UCSD-AML1 (cell line): ENCODE measurements at regions not wholly inside any gene's neighbourhood (a gene's known extent, or its start where the extent isn't known, plus 50 kb on each side); places are given as distances from the start of the nearest gene placed in this dataset.

ENCODE experiments used
- DNase-seq: peaks from one replicate; lab custom pipeline; 2025; ENCODE audit not compliant: unreplicated experiment; lab: John Stamatoyannopoulos, UW

DNA sequence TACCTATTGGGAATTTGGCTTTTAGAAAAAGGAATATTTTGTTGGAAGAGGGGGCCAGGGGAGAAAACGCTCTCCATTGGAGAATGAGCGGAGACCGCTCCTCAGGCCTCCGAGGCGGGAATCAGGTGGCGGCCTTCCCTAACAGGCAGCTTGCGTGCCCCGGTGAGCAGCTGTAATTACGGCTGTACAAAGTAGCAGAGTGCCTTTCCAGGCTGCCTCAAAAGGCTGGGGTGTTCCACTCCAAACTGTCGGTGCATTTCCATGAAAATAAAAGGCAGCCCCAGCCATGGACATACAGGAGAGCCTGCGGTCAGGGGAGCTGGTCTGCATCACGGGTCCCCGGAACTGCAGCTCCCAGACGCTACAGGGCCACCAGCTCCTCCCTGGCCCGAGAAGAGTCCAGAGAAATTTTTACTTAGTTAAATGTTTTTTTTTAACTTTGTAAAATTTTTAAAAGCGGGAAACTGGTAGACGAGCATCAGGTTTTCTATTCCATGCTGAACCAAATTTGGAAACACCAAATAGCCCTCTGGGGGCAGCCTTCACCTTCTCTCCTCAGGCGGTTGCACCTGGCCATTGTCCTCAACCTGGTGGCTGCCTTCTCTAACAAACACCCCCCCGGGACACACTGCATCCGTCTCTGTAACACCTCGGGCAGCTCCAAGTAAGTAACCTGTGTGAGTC lies 209.3 kb upstream of the SALL3 start:
- DNase-seq = no peak

DNA sequence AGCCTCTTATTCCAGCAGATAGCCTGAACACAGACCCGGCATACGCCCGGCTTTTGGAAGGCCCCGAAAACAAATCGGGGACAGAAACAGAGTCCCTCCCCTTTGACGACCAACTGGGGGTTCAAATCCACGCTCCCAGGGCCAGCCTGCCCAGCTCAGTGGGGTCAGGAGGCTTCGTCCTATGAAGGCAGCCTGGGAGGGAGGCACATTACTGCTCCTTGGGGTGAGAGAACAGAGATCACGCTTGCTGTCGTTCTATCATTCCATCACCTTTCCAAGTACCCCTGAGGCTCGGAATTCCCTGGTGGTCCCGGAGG lies 208.8 kb upstream of the SALL3 start:
- DNase-seq = no peak

DNA sequence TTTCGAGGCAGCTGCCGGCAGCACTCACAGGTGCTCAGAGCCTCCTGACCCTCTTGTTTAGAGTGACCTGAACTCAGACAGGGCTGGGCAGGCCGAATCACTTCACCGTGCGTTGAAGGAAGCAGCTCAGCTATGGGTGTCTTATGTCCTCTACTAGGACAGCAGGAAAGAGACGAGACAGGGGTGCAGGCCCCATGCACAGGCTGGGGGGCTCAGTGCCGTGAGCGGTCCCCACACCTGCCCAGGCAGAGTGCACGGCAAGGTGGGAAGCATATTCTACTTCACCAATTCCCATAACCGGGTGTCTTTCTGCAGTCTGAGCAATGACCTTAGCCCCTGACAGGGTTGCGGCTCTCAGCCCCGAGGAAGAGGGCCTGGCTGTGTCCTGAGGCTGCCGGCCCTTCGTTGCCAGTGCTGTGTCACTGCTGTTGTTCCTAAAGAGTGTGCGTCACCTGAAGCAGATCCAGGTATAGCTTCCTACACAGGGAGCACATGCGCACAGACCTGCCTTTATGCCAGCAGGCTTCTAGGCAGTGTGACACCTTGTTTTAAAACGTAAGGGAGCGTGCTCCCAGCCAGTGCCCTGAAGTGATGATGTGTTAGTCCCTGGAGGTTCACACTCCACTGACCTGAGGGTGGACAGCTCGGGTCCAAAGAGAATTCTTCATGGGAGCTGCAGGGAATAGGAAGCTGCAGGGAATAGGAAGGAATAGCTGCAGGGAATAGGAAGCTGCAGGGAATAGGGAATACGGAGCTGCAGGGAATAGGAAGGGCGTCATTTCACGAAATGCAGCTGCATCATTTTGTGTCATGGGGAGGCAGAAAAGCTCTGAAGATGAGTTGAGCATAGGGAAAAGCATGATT lies 207.9 kb upstream of the SALL3 start:
- no peak for DNase-seq

DNA sequence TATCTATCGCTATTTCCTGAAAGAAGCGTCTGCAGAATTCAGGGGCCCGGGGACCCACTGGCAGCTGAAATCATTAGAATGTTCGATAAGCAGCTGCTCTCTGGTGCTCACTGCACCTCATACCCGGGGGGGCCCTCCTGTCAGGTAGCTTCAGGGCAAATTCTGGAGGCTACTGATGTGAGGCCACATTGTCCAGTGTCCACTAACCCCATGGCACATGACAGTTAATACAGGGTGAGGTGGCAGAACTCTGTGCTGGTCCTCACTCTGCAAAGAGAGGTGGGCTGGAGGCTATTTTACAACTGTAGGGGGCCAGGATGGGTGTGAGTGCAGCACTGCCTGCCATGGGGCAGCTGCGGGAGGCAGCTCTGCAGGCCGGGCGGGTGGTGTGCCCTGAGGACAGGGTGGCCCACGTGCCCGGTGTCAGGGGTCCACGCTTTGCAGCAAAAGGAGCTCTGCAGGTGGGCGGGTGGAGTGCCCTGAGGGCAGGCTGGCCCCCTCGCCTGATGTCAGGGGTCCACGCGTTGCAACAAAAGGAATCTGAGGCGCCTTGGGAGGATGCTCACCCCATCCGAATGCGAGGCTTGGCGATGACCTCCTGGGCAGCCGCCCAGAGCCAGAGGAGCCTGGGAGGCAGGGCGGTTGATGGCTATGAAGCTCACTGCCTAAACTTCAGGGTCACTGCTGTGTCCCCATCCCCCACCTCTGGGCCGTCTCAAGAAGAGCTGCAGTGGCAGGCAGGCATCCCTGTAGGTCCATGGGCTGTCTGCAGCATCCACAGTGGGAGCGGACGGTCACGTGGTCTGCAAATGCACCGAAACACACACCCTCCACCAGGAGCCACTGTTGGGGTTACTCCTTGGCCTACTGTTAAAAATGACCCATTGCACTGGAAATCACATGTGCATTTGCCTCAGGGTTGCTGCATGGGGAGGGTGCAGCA lies 207.0 kb upstream of the SALL3 start:
- no peak for DNase-seq

DNA sequence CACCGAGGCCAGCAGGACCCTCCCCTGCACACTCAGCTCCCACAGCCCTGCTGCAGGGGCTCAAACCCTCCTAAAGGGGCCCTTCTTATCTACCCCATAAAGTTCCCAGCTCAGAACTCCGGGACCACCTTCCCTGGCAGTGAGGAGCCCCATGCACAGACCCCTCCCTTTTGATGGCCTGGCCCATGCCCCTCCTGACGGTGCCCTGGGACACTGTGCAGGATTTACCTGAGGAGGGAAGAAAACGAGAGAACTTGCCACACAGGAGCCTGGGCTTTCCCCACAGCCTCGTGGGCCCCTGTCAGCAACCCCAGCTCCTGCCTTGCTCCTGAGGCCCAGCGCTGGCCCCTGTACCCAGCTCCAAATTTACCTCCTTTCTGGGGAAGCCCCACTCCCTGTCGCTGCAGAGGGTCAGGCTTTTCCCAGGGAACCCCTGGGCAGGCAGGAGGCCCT lies 206.3 kb upstream of the SALL3 start:
- no peak for DNase-seq

DNA sequence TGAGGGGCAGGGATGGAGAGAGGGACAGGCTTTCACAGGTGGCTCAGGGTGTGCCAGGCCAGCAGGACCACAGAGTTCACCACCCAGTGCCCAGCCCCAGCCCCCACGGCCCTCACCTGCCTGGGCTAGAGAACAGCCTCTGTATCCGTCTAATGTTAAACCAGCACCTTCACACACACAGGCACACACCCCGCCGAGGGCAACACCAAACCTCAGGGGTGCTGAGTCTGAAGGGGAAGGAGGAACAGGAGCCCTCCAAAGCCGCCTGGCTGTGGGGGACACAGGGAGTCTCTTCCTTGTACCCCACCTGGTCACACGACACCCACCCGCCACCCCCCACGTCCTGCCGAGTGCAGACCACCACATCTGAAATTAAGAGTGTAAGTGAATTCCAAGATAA lies 205.8 kb upstream of the SALL3 start:
- DNase-seq = no peak

DNA sequence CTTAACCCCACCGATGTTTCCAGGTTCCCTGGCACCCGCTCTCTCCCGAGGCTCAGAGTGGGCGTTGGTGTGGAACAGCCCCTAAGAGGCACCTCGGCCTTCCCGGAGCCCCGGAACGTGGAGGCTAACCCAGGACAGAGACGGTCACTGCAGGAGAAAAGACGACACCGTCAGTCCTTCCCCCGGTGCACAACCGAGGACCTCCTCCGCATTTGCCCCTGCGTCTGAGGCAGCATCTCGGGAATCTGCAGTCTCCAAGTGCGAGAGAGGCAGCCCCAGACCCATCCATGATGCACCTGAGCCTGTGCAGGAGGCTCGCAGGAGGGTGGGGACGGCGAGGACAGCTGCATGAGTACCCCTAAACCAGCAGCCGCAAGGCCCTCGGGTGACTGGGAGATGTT lies 204.9 kb upstream of the SALL3 start:
- no peak for DNase-seq

DNA sequence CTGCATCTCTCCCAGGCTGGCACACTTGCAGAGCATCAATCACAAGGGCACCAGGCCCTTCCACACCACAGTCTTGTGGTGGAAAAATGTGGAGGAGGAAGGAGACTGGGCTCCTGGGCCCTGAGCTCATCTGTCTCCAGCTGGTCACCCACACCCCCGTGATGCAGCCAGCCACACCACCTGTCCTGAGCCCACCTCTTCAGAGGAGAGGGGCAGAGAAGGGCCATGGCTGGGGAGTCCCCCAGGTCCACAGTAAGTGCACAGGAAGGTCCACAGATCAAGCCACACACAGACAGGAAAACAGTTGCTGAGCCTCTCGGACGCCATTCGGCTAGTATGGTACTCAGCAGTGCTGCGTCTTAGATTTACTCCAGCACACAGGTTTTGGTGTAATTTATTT lies 203.5 kb upstream of the SALL3 start:
- DNase-seq = no peak

DNA sequence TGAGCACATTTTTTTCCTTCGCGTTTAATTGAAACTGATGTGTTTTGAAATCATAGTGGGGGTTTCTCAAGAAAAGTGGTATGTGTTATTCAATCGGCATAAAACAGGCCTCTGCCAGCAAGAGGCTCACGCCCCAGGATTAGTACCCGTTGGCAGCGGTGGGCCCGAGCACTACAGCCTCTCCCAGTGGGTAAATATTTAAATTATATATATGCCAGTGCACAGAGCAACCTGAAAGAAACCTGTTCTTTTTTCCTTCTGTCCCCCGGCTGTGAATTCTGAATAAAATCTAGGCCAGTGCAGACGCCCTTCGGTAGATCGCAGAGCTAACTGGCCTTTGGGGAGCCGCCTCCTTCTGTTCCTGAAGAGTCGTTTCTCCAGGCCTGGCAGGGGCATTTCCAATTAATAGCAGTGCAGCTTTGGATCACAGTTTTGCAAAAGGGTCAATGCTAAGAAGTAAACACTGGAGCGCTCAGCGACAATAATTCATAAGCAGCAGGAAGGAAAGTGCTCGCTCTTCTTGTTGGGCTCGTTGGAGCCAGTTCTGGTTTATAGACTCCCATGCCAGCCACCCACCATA lies 202.8 kb upstream of the SALL3 start:
- DNase-seq = no peak

DNA sequence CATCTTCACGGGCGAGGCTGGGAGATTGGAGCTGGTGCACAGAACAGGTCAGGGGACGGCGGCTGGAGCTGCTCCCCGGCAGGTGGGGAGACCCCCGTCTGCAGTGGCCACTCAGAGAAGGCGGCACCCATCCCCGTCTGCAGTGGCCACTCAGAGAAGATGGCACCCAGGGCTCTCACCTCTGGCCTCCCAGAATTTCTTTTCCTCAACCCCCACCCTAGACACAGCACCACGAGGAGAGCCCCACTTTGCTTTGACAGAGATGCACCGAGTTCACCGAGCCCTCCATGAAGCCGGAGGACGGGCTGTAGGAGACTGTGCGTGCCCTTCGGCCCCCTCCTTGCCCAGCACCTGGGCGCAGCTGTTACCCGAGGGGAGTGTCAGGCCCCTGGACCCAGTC lies 201.6 kb upstream of the SALL3 start:
- DNase-seq = no peak

DNA sequence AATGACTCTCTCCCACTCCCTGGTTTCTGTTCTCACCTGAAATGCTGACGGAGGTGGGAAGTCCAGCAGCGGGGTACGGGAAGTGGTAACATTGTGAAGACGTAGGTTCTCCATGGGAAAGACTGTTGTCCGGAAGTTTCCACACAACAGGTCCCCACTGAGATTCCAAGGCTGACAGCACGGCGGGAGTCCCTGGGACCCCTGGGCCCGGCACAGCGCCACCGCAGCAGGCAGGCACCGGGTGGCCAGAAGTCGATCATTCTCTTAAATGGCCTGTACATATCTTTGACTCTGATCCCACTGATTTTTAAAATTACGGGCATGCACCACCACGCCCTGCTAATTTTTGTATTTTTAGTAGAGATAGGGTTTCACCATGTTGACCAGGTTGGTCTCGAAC lies 201.0 kb upstream of the SALL3 start:
- no peak for DNase-seq

DNA sequence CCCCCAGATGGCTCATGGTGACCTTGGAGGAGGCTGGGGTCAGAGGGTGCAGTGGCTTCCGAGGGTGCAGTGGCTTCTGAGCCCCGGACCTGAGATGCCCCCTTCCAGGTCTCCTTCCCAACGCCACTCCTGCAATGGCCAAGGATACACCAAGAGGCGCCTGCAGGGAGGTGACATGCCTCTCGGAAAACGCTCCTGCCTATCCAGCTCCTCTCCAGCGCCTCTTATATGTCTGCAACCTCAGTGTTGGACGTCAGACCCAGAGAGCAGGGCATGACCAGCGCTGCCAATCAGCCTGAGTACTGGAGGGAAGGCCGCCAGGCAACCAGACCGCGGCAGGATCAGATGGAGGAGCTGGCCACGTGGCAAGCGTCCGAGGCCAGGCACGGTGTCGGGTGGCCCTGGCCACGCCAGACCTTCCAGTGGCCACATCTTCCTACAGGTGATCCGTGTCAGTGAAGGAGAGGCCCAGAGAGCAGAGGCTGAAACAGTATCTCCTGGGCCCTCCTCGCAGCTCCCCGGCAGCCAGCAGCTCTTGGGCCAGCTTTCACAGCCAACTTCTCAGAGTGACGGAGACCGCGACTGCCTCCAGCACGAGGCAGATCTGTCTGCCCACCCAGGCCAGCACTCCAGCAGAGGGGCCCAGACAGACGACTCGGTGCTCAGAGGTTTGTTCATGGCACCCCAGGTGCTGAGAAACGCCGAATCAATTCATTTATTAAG lies 199.5 kb upstream of the SALL3 start:
- no peak for DNase-seq

DNA sequence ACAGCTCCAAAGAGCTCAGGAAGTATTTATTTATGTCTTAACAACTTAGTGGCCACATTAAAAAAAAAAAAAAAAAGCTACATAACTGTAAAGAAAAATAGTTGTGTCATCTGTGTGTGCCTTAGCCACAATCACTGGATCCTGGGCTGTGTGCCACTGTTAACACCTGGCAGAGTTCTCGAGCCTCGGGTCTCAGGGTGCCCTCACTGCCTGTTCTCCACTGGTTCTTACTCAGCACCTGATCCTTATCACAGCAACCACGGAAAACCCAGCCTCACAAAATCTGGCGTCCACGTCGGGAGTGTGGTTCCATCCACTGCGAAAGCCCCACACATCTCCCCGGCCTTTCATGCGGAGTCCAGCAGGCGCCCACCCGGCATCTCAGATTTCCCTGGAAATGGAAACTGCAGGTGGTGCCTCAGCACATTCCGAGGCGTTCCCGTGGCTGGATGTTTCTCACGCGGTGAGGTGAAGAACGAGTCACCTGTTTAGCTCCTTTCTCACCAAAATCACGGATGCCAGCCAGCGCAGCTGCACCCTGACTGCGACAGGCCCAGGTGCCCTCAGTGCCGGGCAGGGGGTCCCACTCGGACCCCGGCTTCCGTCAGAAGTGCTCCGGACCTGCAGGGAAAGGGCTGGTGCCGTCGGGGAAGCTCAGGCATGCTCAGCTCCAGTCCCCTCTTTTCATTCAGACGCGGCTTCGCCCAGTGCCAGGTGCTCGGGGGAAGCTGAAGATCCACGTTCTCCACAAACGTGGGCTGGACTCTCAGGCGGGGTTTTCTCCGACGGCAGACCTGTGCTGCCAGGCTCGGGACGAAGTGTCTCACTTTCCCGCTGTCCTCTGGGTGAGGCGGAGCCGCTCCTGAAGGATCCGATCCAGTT lies 198.7 kb upstream of the SALL3 start:
- DNase-seq = no peak

DNA sequence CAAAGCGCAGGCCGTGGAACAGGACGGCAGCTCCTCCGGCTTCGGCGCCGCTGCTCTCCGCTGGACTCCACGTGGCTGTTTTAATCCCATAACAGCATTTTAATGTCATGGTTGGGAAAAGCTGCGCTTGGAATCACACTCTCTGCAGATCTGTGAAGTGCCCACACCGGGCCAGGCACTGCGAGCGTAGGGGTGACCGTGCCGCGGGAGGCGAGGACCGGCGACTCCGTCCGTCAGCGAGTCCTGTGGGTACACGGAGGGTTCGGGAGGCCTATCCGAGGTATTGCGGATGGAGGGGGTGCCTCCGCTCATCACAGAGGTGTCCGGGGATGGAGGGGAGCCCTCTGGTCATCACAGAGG lies 198.0 kb upstream of the SALL3 start:
- DNase-seq = no peak

DNA sequence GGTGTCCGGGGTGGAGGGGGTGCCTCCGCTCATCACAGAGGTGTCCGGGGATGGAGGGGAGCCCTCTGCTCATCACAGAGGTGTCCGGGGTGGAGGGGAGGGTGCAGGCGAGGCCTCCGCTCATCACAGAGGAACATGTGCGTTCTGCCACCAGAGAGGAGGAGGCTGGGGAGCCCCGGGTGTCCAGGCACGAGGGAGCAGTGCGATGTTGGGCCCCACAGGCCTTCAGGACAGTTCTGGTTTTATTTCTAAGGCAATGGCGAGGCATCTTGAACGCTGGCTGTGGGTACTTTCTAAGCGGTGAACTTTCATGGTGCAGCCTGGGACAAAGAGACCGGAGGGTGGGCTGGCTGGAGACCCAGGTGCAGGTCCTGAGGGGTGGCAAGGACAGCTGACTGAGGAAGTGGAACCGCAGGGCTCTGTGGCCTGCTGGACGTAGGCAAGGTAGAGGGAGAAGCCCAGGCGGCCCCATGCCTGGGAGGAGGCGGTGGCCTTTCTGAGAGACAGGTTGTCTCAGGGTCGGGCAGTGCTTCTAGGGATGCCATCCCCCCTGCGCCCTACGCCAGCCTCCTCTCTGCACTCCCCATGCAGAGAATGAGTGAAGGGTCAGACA lies 196.6 kb upstream of the SALL3 start:
- DNase-seq = no peak

DNA sequence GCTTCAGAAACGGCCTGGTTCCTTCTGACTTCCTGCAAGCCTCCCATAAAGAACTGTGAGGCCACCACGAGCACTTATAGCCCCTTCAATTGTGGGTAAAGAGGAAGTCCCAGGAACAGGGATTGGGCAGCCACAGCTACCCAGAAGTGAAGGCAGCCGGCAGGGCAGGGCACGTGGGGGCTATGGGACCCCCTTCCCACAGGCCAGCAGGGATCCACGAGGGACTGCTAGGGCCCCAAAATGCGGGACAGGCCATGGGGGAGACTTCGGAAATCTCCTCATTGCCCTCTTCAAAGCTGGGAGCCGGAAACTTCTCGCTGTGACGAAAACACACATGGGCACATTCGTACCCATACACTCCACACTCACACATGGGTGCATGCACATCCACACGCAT lies 196.1 kb upstream of the SALL3 start:
- no peak for DNase-seq

DNA sequence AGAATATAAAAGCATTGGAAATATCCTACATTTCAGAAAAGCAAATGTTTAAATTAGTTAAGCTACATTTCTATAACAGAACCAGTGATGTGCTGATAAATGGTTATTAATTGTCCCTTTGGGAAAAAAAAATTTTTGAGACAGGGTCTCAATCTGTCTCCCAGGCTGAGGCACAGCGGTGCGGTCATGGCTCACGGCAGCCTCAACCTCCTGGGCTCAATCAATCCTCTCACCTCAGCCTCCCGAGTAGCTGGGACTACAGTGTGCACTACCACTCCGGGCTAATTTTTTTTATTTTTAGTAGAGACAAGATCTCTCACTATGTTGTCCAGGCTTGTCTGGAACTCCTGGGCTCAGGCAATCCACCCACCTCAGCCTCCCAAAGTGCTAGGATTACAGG lies 194.8 kb upstream of the SALL3 start:
- DNase-seq = no peak

DNA sequence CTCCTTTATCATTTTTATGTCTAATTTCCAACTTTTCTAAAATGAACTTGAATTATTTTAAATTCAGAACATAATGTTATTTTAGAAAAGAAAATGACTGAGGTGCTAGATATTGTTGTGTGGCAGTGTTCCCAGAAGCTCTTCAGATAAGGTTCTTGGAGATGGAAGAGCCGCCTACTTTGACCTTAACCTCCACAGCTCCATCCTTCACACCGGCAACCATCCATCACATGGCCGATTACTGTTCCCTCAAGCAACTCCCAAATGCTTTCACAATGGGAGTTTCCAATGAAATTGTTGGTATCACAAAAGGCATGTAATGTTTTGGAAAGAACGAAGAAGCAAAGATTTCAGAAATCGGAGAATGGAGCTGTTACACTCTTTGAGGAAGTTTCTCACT lies 193.9 kb upstream of the SALL3 start:
- DNase-seq = no peak

DNA sequence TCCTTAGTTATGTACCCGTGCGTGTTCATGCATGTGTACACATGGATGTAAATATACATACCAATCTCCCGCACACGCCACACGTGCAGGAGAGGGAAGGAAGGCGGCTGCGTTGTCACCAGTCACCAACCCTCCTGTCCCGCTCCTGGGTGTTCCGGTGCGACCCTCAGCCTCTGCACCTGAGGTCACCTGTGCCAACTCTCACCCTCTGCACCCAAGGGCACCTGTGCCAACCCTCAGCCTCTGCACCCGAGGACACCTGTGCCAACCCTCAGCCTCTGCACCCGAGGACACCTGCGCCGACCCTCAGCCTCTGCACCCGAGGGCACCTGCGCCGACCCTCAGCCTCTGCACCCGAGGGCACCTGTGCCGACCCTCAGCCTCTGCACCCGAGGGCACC lies 192.8 kb upstream of the SALL3 start:
- no peak for DNase-seq
